ENCODE measurements at regions not wholly inside any gene's neighbourhood (a gene's known extent, or its start where the extent isn't known, plus 50 kb on each side); places are given as distances from the start of the nearest gene placed in this dataset.

- Histone ChIP-seq H3K27ac (ENCODE audit: low read length) (no peak overlapping the region), H3K4me2 (ENCODE audit: low read length) (no peak overlapping the region), H3K36me3 (ENCODE audit: insufficient read depth, low read length) (no peaks in the 10 kb centered on the region), H3K9me2 (ENCODE audit: insufficient read depth, low read length) (no peaks in the 10 kb centered on the region), H3K9ac (ENCODE audit: low read length) (no peak overlapping the region), H3K9me3 (ENCODE audit: low read length) (no peaks in the 10 kb centered on the region), H3K79me2 (replicated peaks; ENCODE audit: insufficient read depth, low read length) (no peaks in the 10 kb centered on the region), H3F3A (ENCODE audit: insufficient read depth, low read length, poor library complexity, severe bottlenecking) (peaks cover 3% of the 10 kb centered on the region), H2AFZ (ENCODE audit: low read depth, low read length) (no peak overlapping the region), H3K4me3 (ENCODE audit: low read length) (no peak overlapping the region), H4K20me1 (ENCODE audit: insufficient read depth) (no peaks in the 10 kb centered on the region), H3K27me3 (ENCODE audit: insufficient read depth, low read depth, low read length) (no peaks in the 10 kb centered on the region)
- TF ChIP-seq TAF1 (IDR thresholded peaks at IDR 0.05; ENCODE audit: low read depth) (no peak), SMC3 (conservative IDR thresholded peaks at IDR 0.05; ENCODE audit: poor library complexity) (no peak), CTCF (IDR thresholded peaks at IDR 0.05; ENCODE audit: poor library complexity, severe bottlenecking) (no peak), RAD21 (conservative IDR thresholded peaks at IDR 0.05) (no peak), EZH2 (IDR thresholded peaks at IDR 0.05; ENCODE audit: borderline replicate concordance, insufficient read depth, low read length, poor library complexity, severe bottlenecking) (no peak), EP300 (conservative IDR thresholded peaks at IDR 0.05; ENCODE audit: poor library complexity, severe bottlenecking) (no peak), MXI1 (conservative IDR thresholded peaks at IDR 0.05; ENCODE audit: poor library complexity, severe bottlenecking) (no peak), POLR2AphosphoS5 (IDR thresholded peaks at IDR 0.05) (no peak)
- TF ChIP-seq, protein P1, sequence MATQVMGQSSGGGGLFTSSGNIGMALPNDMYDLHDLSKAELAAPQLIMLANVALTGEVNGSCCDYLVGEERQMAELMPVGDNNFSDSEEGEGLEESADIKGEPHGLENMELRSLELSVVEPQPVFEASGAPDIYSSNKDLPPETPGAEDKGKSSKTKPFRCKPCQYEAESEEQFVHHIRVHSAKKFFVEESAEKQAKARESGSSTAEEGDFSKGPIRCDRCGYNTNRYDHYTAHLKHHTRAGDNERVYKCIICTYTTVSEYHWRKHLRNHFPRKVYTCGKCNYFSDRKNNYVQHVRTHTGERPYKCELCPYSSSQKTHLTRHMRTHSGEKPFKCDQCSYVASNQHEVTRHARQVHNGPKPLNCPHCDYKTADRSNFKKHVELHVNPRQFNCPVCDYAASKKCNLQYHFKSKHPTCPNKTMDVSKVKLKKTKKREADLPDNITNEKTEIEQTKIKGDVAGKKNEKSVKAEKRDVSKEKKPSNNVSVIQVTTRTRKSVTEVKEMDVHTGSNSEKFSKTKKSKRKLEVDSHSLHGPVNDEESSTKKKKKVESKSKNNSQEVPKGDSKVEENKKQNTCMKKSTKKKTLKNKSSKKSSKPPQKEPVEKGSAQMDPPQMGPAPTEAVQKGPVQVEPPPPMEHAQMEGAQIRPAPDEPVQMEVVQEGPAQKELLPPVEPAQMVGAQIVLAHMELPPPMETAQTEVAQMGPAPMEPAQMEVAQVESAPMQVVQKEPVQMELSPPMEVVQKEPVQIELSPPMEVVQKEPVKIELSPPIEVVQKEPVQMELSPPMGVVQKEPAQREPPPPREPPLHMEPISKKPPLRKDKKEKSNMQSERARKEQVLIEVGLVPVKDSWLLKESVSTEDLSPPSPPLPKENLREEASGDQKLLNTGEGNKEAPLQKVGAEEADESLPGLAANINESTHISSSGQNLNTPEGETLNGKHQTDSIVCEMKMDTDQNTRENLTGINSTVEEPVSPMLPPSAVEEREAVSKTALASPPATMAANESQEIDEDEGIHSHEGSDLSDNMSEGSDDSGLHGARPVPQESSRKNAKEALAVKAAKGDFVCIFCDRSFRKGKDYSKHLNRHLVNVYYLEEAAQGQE (IDR thresholded peaks at IDR 0.05; ENCODE audit: borderline replicate concordance), result no peak
Measured at GRCh38 chr16:64542152-64542551, 579.7 kb downstream of the CDH11 start.

DNA sequence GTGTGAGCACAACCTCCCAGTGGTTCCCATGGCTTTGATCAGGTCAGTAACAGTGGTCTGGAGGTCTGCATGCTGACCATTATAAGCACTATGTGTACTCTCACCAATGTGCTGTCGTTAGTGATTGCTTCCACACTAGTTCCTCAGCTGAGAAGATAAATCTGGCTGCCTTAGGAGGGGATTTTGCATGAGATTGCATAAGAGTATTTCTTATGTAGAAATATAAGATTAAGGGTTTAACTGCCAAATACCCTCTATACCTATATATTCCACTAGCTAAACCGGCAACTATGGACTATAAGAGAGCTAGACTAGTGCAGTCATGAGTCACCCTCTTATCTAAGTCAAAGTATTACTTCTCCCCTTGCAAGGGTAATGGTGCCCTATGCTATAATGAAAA lies 580.2 kb downstream of the CDH11 start:
- Histone ChIP-seq H3K27ac (ENCODE audit: low read length) (no peak overlapping the region), H3K9me2 (ENCODE audit: insufficient read depth, low read length) (no peaks in the 10 kb centered on the region), H3F3A (ENCODE audit: insufficient read depth, low read length, poor library complexity, severe bottlenecking) (peaks cover 3% of the 10 kb centered on the region), H2AFZ (ENCODE audit: low read depth, low read length) (no peak overlapping the region), H3K36me3 (ENCODE audit: insufficient read depth, low read length) (no peaks in the 10 kb centered on the region), H3K9me3 (ENCODE audit: low read length) (no peaks in the 10 kb centered on the region), H3K4me3 (ENCODE audit: low read length) (no peak overlapping the region), H3K9ac (ENCODE audit: low read length) (no peak overlapping the region), H3K27me3 (ENCODE audit: insufficient read depth, low read depth, low read length) (no peaks in the 10 kb centered on the region), H4K20me1 (ENCODE audit: insufficient read depth) (no peaks in the 10 kb centered on the region), H3K79me2 (replicated peaks; ENCODE audit: insufficient read depth, low read length) (no peaks in the 10 kb centered on the region), H3K4me2 (ENCODE audit: low read length) (no peak overlapping the region)
- no peak for TF ChIP-seq CTCF (IDR thresholded peaks at IDR 0.05; ENCODE audit: poor library complexity, severe bottlenecking)
- TF ChIP-seq TAF1 (IDR thresholded peaks at IDR 0.05; ENCODE audit: low read depth), result no peak
- no peak for TF ChIP-seq EZH2 (IDR thresholded peaks at IDR 0.05; ENCODE audit: borderline replicate concordance, insufficient read depth, low read length, poor library complexity, severe bottlenecking)
- TF ChIP-seq, protein P1 (IDR thresholded peaks at IDR 0.05; ENCODE audit: borderline replicate concordance), result no peak
- no peak for TF ChIP-seq SMC3 (conservative IDR thresholded peaks at IDR 0.05; ENCODE audit: poor library complexity)
- no peak for TF ChIP-seq EP300 (conservative IDR thresholded peaks at IDR 0.05; ENCODE audit: poor library complexity, severe bottlenecking)
- no peak for TF ChIP-seq POLR2AphosphoS5 (IDR thresholded peaks at IDR 0.05)
- TF ChIP-seq RAD21 (conservative IDR thresholded peaks at IDR 0.05), result no peak
- TF ChIP-seq MXI1 (conservative IDR thresholded peaks at IDR 0.05; ENCODE audit: poor library complexity, severe bottlenecking), result no peak
